Neural cell (in vitro differentiated cells): ENCODE measurements at regions not wholly inside any gene's neighbourhood (a gene's known extent, or its start where the extent isn't known, plus 50 kb on each side); places are given as distances from the start of the nearest gene placed in this dataset.

Experiments used
- EP300 ChIP-seq: fragments of 450-650 bp; conservative IDR thresholded peaks from 2 replicates; pipeline ENCODE4 v1.6.1; 2014; ENCODE audit warnings: antibody characterized with exemption, mild to moderate bottlenecking, moderate library complexity; ENCODE audit not compliant: poor library complexity, severe bottlenecking
- EZH2 ChIP-seq: fragments of 200-600, 300-800 bp; shearing (Covaris generic), sonication (generic); IDR thresholded peaks from 2 replicates; pipeline ENCODE4 v1.6.1; 2014; ENCODE audit warnings: antibody characterized with exemption, low read length, borderline replicate concordance, mild to moderate bottlenecking; ENCODE audit not compliant: insufficient read depth, poor library complexity, severe bottlenecking
- POLR2AphosphoS5 ChIP-seq: IDR thresholded peaks from 2 replicates; pipeline ENCODE4 v1.6.1; 2012
- RAD21 ChIP-seq: fragments of 450-650 bp; conservative IDR thresholded peaks from 2 replicates; pipeline ENCODE4 v1.6.1; 2014; ENCODE audit warnings: antibody characterized with exemption, mild to moderate bottlenecking, moderate library complexity
- SMC3 ChIP-seq: fragments of 450-650 bp; conservative IDR thresholded peaks from 2 replicates; pipeline ENCODE4 v1.6.1; 2014; ENCODE audit warnings: antibody characterized with exemption, mild to moderate bottlenecking, moderate library complexity; ENCODE audit not compliant: poor library complexity
- TAF1 ChIP-seq: IDR thresholded peaks from 2 replicates; pipeline ENCODE4 v1.6.1; 2012; ENCODE audit warnings: low read depth
- TF ChIP-seq, protein P1 (sequence below): fragments of 450-650 bp; IDR thresholded peaks from 2 replicates; pipeline ENCODE4 v1.5.1; 2014; ENCODE audit warnings: antibody characterized with exemption, mild to moderate bottlenecking, moderate library complexity; ENCODE audit not compliant: poor library complexity, severe bottlenecking
- TF ChIP-seq, protein P2 (sequence below): IDR thresholded peaks from 2 replicates; pipeline ENCODE4 v1.6.1; 2012; ENCODE audit warnings: borderline replicate concordance

DNA sequence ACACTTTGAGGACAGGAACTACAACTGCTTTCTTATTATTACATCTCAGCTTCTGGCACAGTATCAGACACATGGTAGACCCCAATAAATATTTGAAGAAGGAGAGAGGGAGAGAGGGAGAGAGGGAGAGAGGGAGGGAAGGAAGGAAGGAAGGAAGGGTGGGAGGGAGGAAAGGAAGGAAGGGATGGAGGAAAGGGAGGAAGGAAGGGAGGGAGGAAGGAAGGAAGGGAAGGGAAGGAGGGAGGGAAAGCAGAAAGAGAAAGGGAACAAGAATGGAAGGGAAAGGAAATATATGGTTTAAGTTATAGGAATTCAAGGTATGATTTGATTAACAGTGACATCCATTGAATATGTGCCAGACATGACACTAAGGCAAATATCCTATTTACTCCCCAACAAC lies 402.1 kb downstream of the KIF16B start:
- TF ChIP-seq, protein P1, sequence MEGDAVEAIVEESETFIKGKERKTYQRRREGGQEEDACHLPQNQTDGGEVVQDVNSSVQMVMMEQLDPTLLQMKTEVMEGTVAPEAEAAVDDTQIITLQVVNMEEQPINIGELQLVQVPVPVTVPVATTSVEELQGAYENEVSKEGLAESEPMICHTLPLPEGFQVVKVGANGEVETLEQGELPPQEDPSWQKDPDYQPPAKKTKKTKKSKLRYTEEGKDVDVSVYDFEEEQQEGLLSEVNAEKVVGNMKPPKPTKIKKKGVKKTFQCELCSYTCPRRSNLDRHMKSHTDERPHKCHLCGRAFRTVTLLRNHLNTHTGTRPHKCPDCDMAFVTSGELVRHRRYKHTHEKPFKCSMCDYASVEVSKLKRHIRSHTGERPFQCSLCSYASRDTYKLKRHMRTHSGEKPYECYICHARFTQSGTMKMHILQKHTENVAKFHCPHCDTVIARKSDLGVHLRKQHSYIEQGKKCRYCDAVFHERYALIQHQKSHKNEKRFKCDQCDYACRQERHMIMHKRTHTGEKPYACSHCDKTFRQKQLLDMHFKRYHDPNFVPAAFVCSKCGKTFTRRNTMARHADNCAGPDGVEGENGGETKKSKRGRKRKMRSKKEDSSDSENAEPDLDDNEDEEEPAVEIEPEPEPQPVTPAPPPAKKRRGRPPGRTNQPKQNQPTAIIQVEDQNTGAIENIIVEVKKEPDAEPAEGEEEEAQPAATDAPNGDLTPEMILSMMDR = no peak
- TF ChIP-seq EP300 (no peak), POLR2AphosphoS5 (no peak), EZH2 (no peak), RAD21 (no peak), SMC3 (no peak), TAF1 (no peak)
- TF ChIP-seq, protein P2, sequence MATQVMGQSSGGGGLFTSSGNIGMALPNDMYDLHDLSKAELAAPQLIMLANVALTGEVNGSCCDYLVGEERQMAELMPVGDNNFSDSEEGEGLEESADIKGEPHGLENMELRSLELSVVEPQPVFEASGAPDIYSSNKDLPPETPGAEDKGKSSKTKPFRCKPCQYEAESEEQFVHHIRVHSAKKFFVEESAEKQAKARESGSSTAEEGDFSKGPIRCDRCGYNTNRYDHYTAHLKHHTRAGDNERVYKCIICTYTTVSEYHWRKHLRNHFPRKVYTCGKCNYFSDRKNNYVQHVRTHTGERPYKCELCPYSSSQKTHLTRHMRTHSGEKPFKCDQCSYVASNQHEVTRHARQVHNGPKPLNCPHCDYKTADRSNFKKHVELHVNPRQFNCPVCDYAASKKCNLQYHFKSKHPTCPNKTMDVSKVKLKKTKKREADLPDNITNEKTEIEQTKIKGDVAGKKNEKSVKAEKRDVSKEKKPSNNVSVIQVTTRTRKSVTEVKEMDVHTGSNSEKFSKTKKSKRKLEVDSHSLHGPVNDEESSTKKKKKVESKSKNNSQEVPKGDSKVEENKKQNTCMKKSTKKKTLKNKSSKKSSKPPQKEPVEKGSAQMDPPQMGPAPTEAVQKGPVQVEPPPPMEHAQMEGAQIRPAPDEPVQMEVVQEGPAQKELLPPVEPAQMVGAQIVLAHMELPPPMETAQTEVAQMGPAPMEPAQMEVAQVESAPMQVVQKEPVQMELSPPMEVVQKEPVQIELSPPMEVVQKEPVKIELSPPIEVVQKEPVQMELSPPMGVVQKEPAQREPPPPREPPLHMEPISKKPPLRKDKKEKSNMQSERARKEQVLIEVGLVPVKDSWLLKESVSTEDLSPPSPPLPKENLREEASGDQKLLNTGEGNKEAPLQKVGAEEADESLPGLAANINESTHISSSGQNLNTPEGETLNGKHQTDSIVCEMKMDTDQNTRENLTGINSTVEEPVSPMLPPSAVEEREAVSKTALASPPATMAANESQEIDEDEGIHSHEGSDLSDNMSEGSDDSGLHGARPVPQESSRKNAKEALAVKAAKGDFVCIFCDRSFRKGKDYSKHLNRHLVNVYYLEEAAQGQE = no peak
